T-helper 22 cell (primary cell): ENCODE measurements at regions not wholly inside any gene's neighbourhood (a gene's known extent, or its start where the extent isn't known, plus 50 kb on each side); places are given as distances from the start of the nearest gene placed in this dataset.
"Not testable (repeated sequence)": the region's sequence is repeated elsewhere in the genome, so short reads cannot be mapped to it uniquely, and the experiment has no call there.

Experiments used
- DNase-seq: peaks from one replicate; pipeline ENCODE4 v3.0.0-alpha.2; 2020; ENCODE audit warnings: low read depth

DNA sequence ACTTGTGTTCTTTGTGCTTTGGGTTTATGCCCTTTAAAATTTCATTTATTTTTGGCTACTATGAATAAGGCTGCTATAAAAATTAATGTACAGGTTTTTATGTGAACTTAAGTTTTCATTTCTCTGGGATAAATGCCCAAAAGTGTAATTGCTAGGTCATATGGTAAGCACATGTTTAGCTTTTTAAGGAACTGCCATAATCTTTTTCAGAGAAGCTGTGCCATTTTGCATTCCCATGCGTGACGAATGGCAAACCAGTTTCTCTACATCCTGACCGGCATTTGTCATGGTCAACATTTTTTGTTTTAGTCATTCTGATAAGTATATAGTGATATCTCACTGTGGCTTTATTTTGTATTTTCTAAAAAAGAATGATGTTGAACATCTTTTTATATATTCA lies 236.0 kb upstream of the SGK1 start:
- DNase-seq, result no peak

DNA sequence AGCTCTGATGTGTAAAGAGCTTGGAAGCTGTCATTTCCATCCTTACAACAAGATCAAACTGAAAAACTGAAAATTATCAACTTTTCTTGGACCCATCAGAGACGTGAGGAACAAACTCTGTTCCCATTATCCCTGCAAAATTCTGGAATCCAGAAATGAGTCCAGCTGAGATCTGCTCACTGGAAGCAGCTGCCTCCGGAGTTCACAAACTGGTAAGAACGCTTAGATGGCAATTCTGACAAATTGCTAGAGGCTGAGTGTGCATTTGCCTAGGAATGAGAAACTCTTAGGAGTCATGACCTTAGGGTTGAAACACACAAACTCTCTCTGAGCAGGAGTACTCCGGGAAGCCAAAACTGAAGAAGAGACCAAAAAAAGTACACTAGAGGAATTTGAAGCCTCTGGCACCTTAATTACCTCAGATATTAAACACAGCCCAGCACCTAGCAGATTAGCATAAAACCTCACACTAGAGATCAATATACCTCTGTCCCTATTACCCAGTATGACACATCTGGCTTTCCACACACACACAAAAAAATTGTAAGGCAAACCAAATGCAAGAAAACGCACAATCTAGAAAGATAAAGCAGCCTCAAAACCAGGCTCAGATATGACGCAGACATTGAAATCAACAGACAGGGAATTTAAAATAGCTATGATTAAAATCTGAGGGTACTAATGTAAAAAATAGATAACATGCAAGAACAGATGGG lies 233.5 kb upstream of the SGK1 start:
- DNase-seq, result no peak

DNA sequence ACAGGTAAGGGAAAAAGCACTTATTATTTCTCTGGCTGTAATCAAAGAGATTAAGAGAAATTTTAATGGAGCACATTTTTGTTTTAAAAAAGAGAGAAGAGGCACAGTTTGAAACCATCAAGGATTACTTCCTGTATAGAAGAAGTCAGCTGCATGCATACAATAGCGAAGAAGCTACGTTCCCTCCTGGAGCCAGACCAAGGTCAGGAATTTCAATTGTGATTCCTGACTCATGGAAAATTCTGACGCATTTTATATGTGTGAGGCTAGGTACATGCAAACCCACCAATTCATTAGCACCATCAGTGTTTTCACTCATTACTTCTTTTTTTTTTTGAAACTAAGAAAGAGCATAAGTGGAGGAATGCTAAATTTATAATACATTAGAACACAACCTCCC lies 232.7 kb upstream of the SGK1 start:
- no peak for DNase-seq

DNA sequence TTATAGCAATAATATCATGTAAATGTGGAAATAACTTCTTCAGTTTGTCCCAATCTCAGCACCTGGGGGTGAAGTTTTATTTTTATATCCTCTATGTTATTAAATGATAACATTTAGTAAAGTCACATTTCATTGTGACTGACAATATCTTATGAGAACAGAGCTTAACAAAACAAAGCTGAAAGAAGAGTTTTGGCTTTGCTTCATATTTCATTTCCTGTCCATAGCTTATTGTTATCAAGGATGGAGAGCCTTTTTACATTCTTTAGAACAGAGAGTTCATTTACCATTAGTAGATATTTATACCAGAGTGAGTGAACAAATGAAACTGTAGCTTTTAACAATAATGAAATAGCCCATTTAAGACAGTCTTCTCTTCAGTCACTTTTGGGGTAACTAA lies 231.9 kb upstream of the SGK1 start:
- DNase-seq, result no peak

DNA sequence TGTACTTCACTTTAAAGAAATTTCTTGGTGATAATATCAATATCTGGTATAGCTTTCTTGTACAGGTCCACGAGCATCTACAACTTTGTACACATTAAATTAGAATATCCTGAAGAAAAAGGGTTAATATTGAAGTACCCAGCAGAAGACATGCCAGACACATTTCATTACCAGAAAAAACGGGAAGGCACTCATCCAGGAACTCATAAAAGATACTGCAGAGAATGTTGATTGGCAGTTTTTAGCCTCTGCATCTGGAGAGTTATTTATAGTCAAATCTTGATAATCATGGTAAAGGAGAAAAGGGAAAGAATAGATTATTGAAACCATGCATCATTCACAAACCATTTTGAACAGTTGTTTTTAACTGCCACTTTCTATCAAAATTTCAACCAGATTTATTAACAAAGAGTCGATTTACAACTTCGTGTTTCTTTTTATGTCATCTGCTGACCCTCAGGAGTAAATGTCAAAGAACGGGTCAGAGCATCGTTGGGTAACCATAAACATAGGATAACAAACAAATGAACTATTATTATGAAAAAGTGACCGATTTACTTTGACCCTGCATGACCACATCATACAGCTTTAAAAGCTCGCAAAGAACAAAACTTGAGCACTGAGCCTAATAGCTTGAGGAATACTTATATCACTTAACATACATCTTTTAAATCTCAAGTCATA lies 229.2 kb upstream of the SGK1 start:
- no peak for DNase-seq

DNA sequence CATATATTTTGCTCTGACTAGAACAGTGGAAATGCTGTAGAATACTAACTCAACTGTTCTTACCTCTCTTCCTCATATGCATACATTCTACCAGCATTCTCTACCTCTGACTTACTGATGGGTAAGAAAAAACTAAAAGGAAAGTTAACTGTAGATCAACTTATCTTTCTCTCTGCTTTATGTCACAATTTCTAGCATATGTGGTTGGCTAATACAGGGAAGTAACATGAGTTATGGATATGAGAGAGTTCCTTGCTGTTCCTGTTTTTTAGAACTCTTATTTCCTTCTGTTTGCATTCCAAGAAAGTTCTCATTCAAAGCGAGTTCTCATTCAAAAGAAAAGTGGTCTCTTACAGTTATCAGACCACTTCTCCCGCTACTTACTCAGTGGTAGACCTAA lies 226.8 kb upstream of the SGK1 start:
- no peak for DNase-seq

DNA sequence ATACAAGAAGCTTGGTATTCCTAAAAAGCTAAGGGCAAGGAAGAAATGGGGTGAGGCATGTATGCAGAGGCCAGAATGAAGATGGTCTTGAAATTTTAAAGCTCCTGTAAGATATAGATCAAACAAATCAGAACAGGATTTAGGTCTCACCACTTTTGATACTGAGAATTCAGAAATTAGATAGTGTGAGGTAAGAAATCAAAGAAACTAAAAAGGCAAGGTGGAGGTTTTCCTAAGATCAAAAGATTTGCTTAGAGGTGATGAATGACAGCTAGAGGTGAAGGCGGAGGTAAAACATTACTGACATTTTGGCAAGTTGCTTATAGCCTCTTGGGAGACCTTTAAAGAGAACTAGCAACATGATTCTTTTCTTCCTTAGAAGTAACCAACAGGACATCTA lies 225.2 kb upstream of the SGK1 start:
- no peak for DNase-seq

DNA sequence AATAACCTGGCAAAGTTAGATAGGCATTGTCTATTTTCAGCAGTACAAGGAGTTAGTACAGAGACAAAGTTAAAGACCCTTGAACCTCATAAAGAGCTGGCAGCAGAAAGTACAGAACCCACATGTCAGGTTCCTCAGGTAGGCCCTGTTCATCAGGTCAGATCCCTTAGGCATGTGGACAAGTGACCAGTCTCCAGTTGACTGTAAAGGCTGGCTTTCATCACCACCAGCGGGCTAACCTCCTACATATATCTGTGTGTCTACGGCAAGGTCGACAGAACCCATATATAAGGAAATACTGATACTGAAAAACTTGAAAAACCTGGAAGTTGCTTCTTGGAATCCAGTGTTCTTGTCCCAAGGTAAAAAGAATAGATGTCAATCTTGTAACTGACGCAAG lies 223.1 kb upstream of the SGK1 start:
- no peak for DNase-seq

DNA sequence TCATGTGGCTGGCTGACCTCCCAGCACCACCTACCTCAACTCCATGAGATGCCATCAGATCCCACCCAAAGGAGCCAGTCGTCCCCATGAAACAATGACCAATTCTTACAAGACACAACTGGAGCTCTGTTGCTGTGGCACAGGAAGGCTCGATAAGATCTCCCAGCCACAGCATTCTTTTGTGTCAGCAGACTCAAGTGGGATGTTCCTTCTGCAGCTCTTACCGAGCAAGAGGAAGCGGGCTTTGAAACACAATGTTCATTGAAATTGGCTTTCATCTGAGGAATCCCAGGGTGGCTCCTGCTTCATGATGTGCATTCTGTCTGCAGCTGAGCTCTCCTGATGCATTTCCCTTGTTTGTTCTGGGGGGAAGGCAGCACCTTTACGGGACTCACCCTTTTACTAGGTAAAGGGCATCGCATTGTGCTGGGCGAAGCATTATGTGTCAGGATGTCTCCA lies 222.0 kb upstream of the SGK1 start:
- no peak for DNase-seq

DNA sequence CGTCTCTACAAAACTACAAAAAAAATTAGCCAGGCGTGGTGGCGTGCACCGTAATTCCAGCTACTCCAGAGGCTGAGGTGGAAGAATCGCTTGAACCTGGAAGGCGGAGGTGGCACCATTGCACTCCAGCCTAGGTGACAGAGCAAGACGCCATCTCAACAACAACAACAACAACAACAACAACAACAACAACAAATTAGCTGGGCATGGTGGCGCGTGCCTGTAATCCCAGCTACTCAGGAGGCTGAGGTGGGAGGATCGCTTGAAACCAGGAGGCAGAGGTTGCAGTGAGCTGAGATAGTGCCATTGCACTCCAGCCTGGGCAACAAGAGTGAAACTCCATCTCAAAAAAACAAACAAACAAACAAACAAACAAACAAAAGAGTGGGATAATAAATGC lies 219.9 kb upstream of the SGK1 start:
- DNase-seq, result not testable (repeated sequence)

DNA sequence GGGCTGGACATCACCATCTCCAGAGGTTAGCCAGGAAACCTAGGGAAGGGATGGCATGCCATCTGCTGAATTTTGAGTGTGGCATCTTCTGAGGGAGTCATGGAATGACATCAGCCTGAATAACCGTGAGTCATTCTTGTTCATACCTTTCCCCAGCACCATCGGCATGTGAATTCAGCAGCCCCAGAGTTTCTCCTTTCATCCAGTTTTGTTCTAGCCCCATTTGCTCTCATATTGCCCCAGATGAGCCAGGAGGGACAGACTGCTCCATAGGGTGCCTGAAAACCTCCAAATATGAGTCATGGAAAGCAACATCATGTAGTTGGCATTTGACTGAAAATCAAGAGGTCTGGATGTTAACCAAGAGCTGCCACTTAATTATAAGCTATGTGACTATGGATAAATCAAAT lies 219.2 kb upstream of the SGK1 start:
- DNase-seq, result no peak

DNA sequence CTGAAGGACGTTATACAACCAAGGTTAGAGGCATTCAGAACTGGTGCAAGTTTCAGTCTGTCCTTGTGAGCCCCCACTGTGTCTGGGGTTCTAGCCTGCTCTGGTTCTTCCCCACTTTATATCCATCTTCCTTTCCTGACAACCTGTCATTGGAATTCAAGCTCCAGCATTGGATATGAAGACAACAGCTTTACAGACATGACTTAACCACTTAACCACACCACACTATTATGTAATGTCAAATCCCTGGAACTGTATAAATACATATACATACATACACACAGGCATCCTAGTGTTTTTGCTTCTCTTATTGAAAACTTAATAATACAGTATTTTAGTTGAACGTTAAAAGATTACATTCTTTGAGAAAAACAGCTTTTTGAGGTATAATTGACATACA lies 217.9 kb upstream of the SGK1 start:
- no peak for DNase-seq

DNA sequence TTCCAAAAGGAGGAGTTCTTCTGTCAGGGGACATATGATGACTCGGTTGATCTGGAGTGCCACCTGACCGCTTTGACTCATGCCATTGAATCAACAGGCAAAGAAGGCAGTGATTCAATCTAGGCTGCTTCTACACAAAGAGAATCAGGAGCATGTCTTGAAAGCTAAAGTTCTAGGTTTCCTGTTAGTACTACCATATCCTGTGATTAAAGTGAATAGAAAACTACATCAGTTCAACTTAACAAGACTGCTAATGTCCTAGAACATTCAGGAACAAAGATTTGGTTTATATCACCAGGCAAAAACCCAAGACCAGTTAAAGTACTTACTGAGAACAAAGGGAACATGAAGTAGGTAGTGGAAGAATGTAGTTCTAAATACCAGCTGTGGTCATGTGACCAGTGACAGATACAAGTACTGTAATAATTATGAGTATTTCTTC lies 216.8 kb upstream of the SGK1 start:
- DNase-seq, result no peak

DNA sequence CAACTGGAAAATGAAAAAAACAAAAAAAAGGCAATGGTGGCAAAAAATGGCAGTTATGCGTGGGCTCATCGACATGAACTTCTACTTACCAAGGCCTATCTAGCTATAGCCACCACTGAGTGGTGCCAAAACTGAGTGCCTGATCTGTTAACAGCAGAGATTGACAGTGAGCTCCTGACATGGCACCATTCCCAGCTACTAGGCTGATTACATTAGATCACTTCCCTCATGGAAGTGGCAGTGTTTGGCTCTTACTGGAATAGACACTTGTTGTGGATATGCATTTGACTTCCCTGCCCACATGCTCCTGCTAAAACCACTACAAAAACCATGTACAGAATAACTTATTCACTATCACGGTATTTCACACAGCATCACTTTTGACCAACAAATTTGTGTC lies 216.1 kb upstream of the SGK1 start:
- no peak for DNase-seq

DNA sequence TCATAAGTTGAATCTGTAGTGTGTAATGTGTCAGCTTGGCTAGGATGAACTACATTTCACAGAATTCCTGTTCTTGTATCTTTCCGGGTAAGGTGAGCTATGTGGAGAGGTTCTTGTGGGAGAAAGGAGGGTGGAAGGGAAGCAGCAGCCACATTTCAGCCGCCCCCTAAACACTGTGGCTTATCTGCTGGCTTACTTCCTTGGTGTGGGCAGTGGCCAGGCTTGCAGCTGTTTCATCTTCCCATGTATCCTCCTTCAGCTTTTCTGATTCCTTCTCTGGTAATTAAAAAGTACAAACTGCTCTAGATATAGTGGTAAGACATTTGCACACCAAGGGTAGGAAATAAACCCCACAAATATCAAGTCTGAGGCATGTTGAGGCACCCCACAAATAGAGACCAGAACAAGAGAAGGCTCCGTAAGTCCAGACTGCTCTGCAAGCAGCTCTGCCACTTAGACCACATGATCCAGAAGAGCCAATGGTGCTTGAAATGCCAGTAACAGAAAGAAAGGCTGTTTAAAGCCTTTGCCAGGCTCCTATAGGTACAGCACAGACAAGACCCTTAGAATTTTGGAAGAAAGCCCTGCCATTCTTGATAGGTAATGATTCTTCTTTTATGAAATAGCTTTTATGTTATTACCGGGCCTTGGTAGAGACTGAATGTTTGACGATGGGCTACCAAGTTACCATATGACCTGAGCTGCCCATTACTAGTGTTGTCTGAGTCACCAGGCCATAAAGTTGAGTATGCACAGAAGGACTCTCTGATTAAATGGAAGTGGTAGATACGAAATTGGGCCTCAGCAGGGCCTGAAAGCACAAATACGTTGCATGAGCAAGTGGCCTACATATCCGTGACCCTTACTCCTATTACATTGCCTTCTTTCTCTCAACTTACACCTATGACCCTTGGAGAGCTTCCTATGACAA lies 215.0 kb upstream of the SGK1 start:
- DNase-seq, result no peak

DNA sequence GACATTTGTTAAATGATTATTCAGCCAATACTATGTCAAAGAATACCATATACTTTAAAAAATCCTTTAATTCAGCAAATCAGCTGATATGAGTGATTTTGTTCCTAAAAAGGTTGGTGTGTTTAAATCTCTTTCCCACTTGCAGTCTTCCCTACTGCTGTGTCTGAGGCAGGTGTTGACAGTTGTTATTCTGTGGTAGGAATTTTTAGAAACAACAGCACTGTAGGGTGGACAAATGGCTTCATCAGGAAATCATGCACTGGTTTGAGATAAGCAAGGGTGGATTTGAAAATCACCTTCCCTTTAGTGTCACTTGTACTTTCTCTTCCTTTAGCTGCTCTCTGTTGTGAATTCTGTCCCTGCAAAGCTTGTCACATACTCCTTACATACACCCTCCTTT lies 213.7 kb upstream of the SGK1 start:
- DNase-seq, result no peak

DNA sequence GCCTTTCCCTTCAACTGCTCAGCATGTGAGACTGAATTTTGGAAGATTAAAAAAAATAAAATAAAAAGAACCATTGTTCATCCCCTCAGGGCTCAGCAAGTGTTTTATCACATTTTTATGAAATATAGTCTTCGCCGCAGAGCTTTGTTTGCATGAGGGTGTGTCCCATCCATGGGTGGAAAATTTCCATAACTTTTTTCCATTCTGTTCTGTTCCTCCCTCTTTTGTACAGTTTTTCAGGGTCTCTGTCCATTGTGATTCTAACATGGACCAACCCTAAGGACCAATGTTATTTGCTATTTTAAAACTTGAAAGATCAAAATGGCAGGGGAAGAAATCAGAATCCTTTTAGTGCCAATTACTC lies 213.3 kb upstream of the SGK1 start:
- DNase-seq, result no peak

DNA sequence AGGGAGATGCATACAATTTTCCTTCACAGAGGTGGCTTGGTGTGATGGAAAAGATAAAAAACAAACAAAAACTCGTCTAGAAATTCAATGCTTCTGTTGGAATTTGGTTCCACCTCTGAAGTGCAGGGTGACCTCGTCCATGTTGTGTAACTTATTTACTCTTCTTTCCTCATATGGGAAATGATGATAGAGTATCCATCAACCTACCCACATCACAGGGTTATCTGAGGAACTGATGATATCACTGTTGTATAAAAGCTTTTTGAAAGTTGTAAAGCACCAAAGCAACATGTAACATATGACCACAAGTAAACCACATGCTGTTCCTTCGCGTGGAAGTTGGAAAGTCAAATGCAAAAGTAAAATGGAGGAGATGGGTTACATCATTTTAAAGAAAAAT lies 212.0 kb upstream of the SGK1 start:
- no peak for DNase-seq

DNA sequence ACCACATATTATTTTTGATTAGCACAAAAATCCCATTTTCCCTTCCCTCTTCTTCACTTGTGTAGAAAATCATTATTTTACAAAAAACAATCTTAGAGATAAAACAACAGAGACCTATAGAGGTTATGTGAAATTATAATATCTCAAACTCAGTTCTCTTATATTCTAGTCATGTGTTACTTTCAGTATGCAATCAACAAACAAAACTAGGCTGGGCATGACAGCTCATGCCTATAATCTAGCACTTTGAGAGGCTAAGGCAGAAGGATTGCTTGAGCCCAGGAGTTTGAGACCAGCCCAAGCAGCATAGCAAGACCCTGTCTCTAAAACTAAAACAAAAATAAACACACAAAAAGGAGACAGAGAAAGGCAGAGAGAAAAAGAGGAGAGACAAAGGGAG lies 211.4 kb upstream of the SGK1 start:
- DNase-seq, result no peak

DNA sequence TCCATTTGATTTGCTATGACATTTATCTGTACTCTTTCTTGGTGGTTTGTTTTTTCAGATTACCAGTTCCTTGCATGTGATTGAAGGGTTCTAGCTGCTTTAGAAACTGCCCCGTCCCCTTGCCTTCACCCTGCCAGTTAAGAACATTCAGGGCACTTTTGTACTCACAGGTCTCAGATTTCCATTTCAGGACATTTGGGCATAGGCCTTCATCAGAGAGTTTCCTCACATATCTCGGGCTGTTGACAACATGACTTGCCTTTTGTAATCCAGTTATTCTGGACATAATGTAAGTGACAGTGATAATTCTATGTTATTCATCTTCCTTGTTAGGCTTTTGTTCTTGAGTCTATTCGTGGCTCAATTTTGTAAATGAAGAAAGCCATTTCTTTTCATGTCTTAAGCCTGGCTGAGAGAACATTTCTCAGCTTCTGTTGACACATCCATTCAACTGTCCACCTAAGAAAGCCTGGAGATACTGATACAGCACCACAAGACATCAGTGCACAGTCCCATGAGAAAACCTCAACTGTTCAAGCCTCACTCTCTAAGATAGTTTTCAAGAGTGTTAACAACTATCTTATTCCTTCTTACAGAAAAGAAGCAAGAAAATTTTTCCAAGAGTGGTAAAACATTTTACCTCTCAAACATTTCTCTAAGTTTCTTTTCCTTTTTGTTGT lies 209.3 kb upstream of the SGK1 start:
- no peak for DNase-seq

DNA sequence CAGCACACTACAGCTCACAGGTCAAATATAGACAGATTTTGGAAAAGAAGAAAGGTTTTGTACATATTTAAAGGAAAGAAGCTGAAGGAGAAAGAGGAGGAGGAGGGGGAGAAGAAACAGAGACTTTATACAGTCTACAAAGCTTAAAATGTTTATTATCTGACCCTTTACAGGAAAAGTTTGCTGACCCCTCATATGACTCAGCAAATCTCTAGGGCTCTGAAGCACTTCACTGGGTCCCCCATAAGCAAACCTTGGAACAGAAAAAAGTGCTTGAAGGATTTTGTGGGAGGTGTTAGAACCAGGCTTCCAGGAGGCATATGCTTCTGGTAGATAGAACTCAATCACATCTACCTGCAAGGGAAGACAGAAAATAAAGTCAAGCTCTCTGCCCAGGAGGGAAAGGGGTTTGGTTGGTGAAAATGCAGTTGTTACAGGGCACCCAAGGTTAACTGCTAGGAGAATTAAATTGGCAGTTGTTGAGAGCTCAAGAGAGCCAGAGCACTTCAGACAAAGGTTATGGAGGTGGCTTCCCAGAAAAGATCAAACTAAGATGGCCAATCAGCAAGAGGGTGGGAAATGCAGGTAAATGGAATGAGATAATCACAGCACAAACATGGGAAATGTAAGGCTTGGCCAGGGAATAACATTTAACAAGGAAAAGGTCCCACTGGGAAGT lies 207.4 kb upstream of the SGK1 start:
- DNase-seq, result no peak
